Mucosa of rectum (tissue), 2 donors: ENCODE measurements at regions not wholly inside any gene's neighbourhood (a gene's known extent, or its start where the extent isn't known, plus 50 kb on each side); places are given as distances from the start of the nearest gene placed in this dataset.
"Not testable (repeated sequence)": the region's sequence is repeated elsewhere in the genome, so short reads cannot be mapped to it uniquely, and the experiment has no call there.

ENCODE experiments used
- H3K27ac ChIP-seq, 2 donors: one replicate each; pipeline ENCODE4 v1.7.0; 2013; ENCODE audit warnings: inconsistent platforms in 2 of 2, low read depth in 2 of 2, low read length in 2 of 2
- H3K27me3 ChIP-seq, 2 donors: one replicate each; pipeline ENCODE4 v1.7.0; 2013; ENCODE audit warnings: low read length in 2 of 2; ENCODE audit not compliant: control insufficient read depth in 2 of 2, insufficient read depth in 2 of 2
- H3K36me3 ChIP-seq, 2 donors: one replicate each; pipeline ENCODE4 v1.7.0; 2013; ENCODE audit warnings: low read length in 2 of 2; ENCODE audit not compliant: control insufficient read depth in 2 of 2, insufficient read depth in 2 of 2
- H3K4me1 ChIP-seq, 2 donors: one replicate each; pipeline ENCODE4 v1.7.0; 2013; ENCODE audit warnings: low read length in 2 of 2, mild to moderate bottlenecking in 1 of 2; ENCODE audit not compliant: control insufficient read depth in 2 of 2, insufficient read depth in 2 of 2
- H3K4me3 ChIP-seq, 2 donors: one replicate each; pipeline ENCODE4 v1.7.0; 2013; ENCODE audit warnings: low read length in 2 of 2
- H3K9ac ChIP-seq, 2 donors: one replicate each; pipeline ENCODE4 v1.7.0; 2013; ENCODE audit warnings: low read length in 2 of 2, low read depth in 1 of 2, mild to moderate bottlenecking in 1 of 2
- H3K9me3 ChIP-seq, 2 donors: one replicate each; pipeline ENCODE4 v1.7.0; 2013; ENCODE audit warnings: low read length in 2 of 2; ENCODE audit not compliant: control insufficient read depth in 2 of 2
- donor health status: healthy.
- donor health status: Normal muscosa, but diverticular disease.

GRCh38 chr21:19065164-19065563 is 661.6 kb upstream of the TMPRSS15 start:
- Histone ChIP-seq H3K4me1 (no peaks in the 10 kb centered on the region), H3K9ac (no peak overlapping the region), H3K27me3 (no peaks in the 10 kb centered on the region), H3K36me3 (no peaks in the 10 kb centered on the region), H3K9me3 (no peaks in the 10 kb centered on the region), H3K27ac (no peak overlapping the region), H3K4me3 (no peak overlapping the region)

GRCh38 chr21:19076031-19076430 is 672.4 kb upstream of the TMPRSS15 start:
- H3K4me1 ChIP-seq: no peaks in the 10 kb centered on the region
- H3K4me3 ChIP-seq: no peak overlapping the region
- H3K9ac ChIP-seq: no peak overlapping the region
- H3K27ac ChIP-seq: no peak overlapping the region
- no peaks in the 10 kb centered on the region for H3K27me3 ChIP-seq
- H3K36me3 ChIP-seq: no peaks in the 10 kb centered on the region
- H3K9me3 ChIP-seq: no peaks in the 10 kb centered on the region

- no peak overlapping the region for H3K27ac ChIP-seq
- H3K36me3 ChIP-seq: no peaks in the 10 kb centered on the region
- no peak overlapping the region for H3K9ac ChIP-seq
- H3K9me3 ChIP-seq: no peaks in the 10 kb centered on the region
- no peaks in the 10 kb centered on the region for H3K4me1 ChIP-seq
- no peak overlapping the region for H3K4me3 ChIP-seq
- no peaks in the 10 kb centered on the region for H3K27me3 ChIP-seq
Measured at GRCh38 chr21:19109694-19110093, 706.1 kb upstream of the TMPRSS15 start.

GRCh38 chr21:19119259-19119658 is 715.7 kb upstream of the TMPRSS15 start:
- H3K4me1 ChIP-seq, H3K9me3 ChIP-seq, H3K4me3 ChIP-seq, H3K36me3 ChIP-seq, H3K27ac ChIP-seq, H3K27me3 ChIP-seq, H3K9ac ChIP-seq: not testable (repeated sequence)

GRCh38 chr21:19120591-19120990 is 717.0 kb upstream of the TMPRSS15 start:
- peaks cover 0 to 2% of the 10 kb centered on the region in 2 donors for H3K9me3 ChIP-seq

GRCh38 chr21:19122356-19122755 is 718.8 kb upstream of the TMPRSS15 start:
- Histone ChIP-seq H3K27ac (no peak overlapping the region), H3K4me3 (no peak overlapping the region), H3K9ac (no peak overlapping the region), H3K36me3 (no peaks in the 10 kb centered on the region), H3K4me1 (no peaks in the 10 kb centered on the region), H3K9me3 (peaks cover 0 to 2% of the 10 kb centered on the region in 2 donors), H3K27me3 (no peaks in the 10 kb centered on the region)

More at GRCh38 chr21:19120591-19120990, 717.0 kb upstream of the TMPRSS15 start:
- Histone ChIP-seq H3K4me3 (no peak overlapping the region), H3K27me3 (no peaks in the 10 kb centered on the region), H3K27ac (no peak overlapping the region), H3K36me3 (no peaks in the 10 kb centered on the region), H3K4me1 (no peaks in the 10 kb centered on the region), H3K9ac (no peak overlapping the region)

- no peak overlapping the region for H3K4me3 ChIP-seq
- H3K9ac ChIP-seq: no peak overlapping the region
- no peaks in the 10 kb centered on the region for H3K27me3 ChIP-seq
Measured at GRCh38 chr21:19123053-19123452, 719.5 kb upstream of the TMPRSS15 start.

GRCh38 chr21:19123525-19123924 is 719.9 kb upstream of the TMPRSS15 start:
- Histone ChIP-seq H3K9me3 (peaks cover 0 to 2% of the 10 kb centered on the region in 2 donors), H3K27me3 (no peaks in the 10 kb centered on the region), H3K9ac (no peak overlapping the region), H3K36me3 (no peaks in the 10 kb centered on the region), H3K4me3 (no peak overlapping the region), H3K27ac (no peak overlapping the region), H3K4me1 (no peaks in the 10 kb centered on the region)

More at GRCh38 chr21:19123053-19123452, 719.5 kb upstream of the TMPRSS15 start:
- H3K36me3 ChIP-seq: no peaks in the 10 kb centered on the region
- H3K27ac ChIP-seq: no peak overlapping the region
- H3K4me1 ChIP-seq: no peaks in the 10 kb centered on the region
- peaks cover 0 to 2% of the 10 kb centered on the region in 2 donors for H3K9me3 ChIP-seq

GRCh38 chr21:19124691-19125090 is 721.1 kb upstream of the TMPRSS15 start:
- Histone ChIP-seq H3K4me3 (no peak overlapping the region), H3K27ac (no peak overlapping the region), H3K4me1 (no peaks in the 10 kb centered on the region), H3K36me3 (no peaks in the 10 kb centered on the region), H3K9me3 (no peaks in the 10 kb centered on the region), H3K27me3 (no peaks in the 10 kb centered on the region), H3K9ac (no peak overlapping the region)

- H3K9ac ChIP-seq: no peak overlapping the region
- no peak overlapping the region for H3K4me3 ChIP-seq
- no peaks in the 10 kb centered on the region for H3K4me1 ChIP-seq
- H3K36me3 ChIP-seq: no peaks in the 10 kb centered on the region
- no peaks in the 10 kb centered on the region for H3K9me3 ChIP-seq
- no peak overlapping the region for H3K27ac ChIP-seq
- no peaks in the 10 kb centered on the region for H3K27me3 ChIP-seq
Measured at GRCh38 chr21:19130379-19131028, 726.9 kb upstream of the TMPRSS15 start.
